Body of pancreas (tissue), 4 donors: ENCODE measurements at regions not wholly inside any gene's neighbourhood (a gene's known extent, or its start where the extent isn't known, plus 50 kb on each side); places are given as distances from the start of the nearest gene placed in this dataset.

ENCODE experiments used
- POLR2A ChIP-seq, 3 donors: fragments of 450-650 bp; IDR thresholded peaks; one replicate each; pipeline ENCODE4 v1.6.1; 2016; ENCODE audit warnings: antibody characterized with exemption in 3 of 3, mild to moderate bottlenecking in 2 of 3
- TF ChIP-seq, protein P1 (sequence below), 7 experiments: fragments of 450-650 bp in 4 of 7; fragments of 200-600 bp in 3 of 7; sonication (generic) in 3 of 7; IDR thresholded peaks; one replicate each; pipeline ENCODE4 v1.5.1; 2016 to 2019; ENCODE audit warnings: antibody characterized with exemption in 7 of 7

- peak in 1 of 3 donors; percentile 12 for TF ChIP-seq POLR2A (IDR thresholded peaks at IDR 0.05)
- TF ChIP-seq, protein P1, sequence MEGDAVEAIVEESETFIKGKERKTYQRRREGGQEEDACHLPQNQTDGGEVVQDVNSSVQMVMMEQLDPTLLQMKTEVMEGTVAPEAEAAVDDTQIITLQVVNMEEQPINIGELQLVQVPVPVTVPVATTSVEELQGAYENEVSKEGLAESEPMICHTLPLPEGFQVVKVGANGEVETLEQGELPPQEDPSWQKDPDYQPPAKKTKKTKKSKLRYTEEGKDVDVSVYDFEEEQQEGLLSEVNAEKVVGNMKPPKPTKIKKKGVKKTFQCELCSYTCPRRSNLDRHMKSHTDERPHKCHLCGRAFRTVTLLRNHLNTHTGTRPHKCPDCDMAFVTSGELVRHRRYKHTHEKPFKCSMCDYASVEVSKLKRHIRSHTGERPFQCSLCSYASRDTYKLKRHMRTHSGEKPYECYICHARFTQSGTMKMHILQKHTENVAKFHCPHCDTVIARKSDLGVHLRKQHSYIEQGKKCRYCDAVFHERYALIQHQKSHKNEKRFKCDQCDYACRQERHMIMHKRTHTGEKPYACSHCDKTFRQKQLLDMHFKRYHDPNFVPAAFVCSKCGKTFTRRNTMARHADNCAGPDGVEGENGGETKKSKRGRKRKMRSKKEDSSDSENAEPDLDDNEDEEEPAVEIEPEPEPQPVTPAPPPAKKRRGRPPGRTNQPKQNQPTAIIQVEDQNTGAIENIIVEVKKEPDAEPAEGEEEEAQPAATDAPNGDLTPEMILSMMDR (IDR thresholded peaks at IDR 0.05): no peak
Measured at GRCh38 chr10:88042160-88043100, 179.0 kb downstream of the PTEN start.
